ENCODE measurements at regions not wholly inside any gene's neighbourhood (a gene's known extent, or its start where the extent isn't known, plus 50 kb on each side); places are given as distances from the start of the nearest gene placed in this dataset.
"Not testable (repeated sequence)": the region's sequence is repeated elsewhere in the genome, so short reads cannot be mapped to it uniquely, and the experiment has no call there.

GRCh38 chr10:118957443-118957825, 72.1 kb upstream of the NANOS1 start:
- Histone ChIP-seq H3K4me3 (ENCODE audit: low read depth in 1 of 2, low read length in 2 of 2) (no peak overlapping the region), H3K36me3 (ENCODE audit: control insufficient read depth in 1 of 2, insufficient read depth in 2 of 2, low read length in 2 of 2) (no peaks in the 10 kb centered on the region), H3K4me1 (ENCODE audit: control insufficient read depth in 1 of 2, insufficient read depth in 2 of 2, low read length in 2 of 2) (no peaks in the 10 kb centered on the region), H3K27ac (ENCODE audit: low read depth, low read length) (no peak overlapping the region), H3K27me3 (ENCODE audit: control insufficient read depth in 1 of 2, insufficient read depth in 2 of 2, low read length in 2 of 2) (no peaks in the 10 kb centered on the region), H3K9me3 (ENCODE audit: control insufficient read depth in 1 of 2, low read length in 2 of 2) (no peaks in the 10 kb centered on the region), H3K9ac (ENCODE audit: low read depth in 1 of 2, low read length in 2 of 2) (no peak overlapping the region)

- H3K9ac ChIP-seq (ENCODE audit: low read depth in 1 of 2, low read length in 2 of 2), result no peak overlapping the region
- H3K27ac ChIP-seq (ENCODE audit: low read depth, low read length), result no peak overlapping the region
- no peaks in the 10 kb centered on the region for H3K4me1 ChIP-seq (ENCODE audit: control insufficient read depth in 1 of 2, insufficient read depth in 2 of 2, low read length in 2 of 2)
- no peaks in the 10 kb centered on the region for H3K36me3 ChIP-seq (ENCODE audit: control insufficient read depth in 1 of 2, insufficient read depth in 2 of 2, low read length in 2 of 2)
- no peaks in the 10 kb centered on the region for H3K9me3 ChIP-seq (ENCODE audit: control insufficient read depth in 1 of 2, low read length in 2 of 2)
- no peak overlapping the region for H3K4me3 ChIP-seq (ENCODE audit: low read depth in 1 of 2, low read length in 2 of 2)
- H3K27me3 ChIP-seq (ENCODE audit: control insufficient read depth in 1 of 2, insufficient read depth in 2 of 2, low read length in 2 of 2), result no peaks in the 10 kb centered on the region
These were observed 71.5 kb upstream of the NANOS1 start for GRCh38 chr10:118957966-118958365.

- H3K27ac ChIP-seq (ENCODE audit: low read depth, low read length), result no peak overlapping the region
These were observed 71.0 kb upstream of the NANOS1 start for GRCh38 chr10:118958559-118958958.

GRCh38 chr10:118958984-118959925, 70.3 kb upstream of the NANOS1 start:
- no peak overlapping the region for H3K27ac ChIP-seq (ENCODE audit: low read depth, low read length)
- no peak overlapping the region for H3K4me3 ChIP-seq (ENCODE audit: low read depth in 1 of 2, low read length in 2 of 2)
- no peak overlapping the region for H3K9ac ChIP-seq (ENCODE audit: low read depth in 1 of 2, low read length in 2 of 2)

More at GRCh38 chr10:118958559-118958958, 71.0 kb upstream of the NANOS1 start:
- Histone ChIP-seq H3K4me1 (ENCODE audit: control insufficient read depth in 1 of 2, insufficient read depth in 2 of 2, low read length in 2 of 2) (no peaks in the 10 kb centered on the region), H3K9ac (ENCODE audit: low read depth in 1 of 2, low read length in 2 of 2) (no peak overlapping the region), H3K27me3 (ENCODE audit: control insufficient read depth in 1 of 2, insufficient read depth in 2 of 2, low read length in 2 of 2) (no peaks in the 10 kb centered on the region), H3K4me3 (ENCODE audit: low read depth in 1 of 2, low read length in 2 of 2) (no peak overlapping the region), H3K9me3 (ENCODE audit: control insufficient read depth in 1 of 2, low read length in 2 of 2) (no peaks in the 10 kb centered on the region), H3K36me3 (ENCODE audit: control insufficient read depth in 1 of 2, insufficient read depth in 2 of 2, low read length in 2 of 2) (no peaks in the 10 kb centered on the region)

GRCh38 chr10:118960157-118961090, 69.1 kb upstream of the NANOS1 start:
- Histone ChIP-seq H3K36me3 (ENCODE audit: control insufficient read depth in 1 of 2, insufficient read depth in 2 of 2, low read length in 2 of 2) (no peaks in the 10 kb centered on the region), H3K27ac (ENCODE audit: low read depth, low read length) (no peak overlapping the region), H3K27me3 (ENCODE audit: control insufficient read depth in 1 of 2, insufficient read depth in 2 of 2, low read length in 2 of 2) (no peaks in the 10 kb centered on the region), H3K9me3 (ENCODE audit: control insufficient read depth in 1 of 2, low read length in 2 of 2) (no peaks in the 10 kb centered on the region), H3K9ac (ENCODE audit: low read depth in 1 of 2, low read length in 2 of 2) (no peak overlapping the region), H3K4me1 (ENCODE audit: control insufficient read depth in 1 of 2, insufficient read depth in 2 of 2, low read length in 2 of 2) (no peaks in the 10 kb centered on the region), H3K4me3 (ENCODE audit: low read depth in 1 of 2, low read length in 2 of 2) (no peak overlapping the region)

More at GRCh38 chr10:118958984-118959925, 70.3 kb upstream of the NANOS1 start:
- Histone ChIP-seq H3K27me3 (ENCODE audit: control insufficient read depth in 1 of 2, insufficient read depth in 2 of 2, low read length in 2 of 2) (no peaks in the 10 kb centered on the region), H3K36me3 (ENCODE audit: control insufficient read depth in 1 of 2, insufficient read depth in 2 of 2, low read length in 2 of 2) (no peaks in the 10 kb centered on the region), H3K4me1 (ENCODE audit: control insufficient read depth in 1 of 2, insufficient read depth in 2 of 2, low read length in 2 of 2) (no peaks in the 10 kb centered on the region), H3K9me3 (ENCODE audit: control insufficient read depth in 1 of 2, low read length in 2 of 2) (no peaks in the 10 kb centered on the region)

GRCh38 chr10:118961436-118961835, 68.1 kb upstream of the NANOS1 start:
- Histone ChIP-seq H3K4me3 (ENCODE audit: low read depth in 1 of 2, low read length in 2 of 2) (no peak overlapping the region), H3K27ac (ENCODE audit: low read depth, low read length) (no peak overlapping the region), H3K27me3 (ENCODE audit: control insufficient read depth in 1 of 2, insufficient read depth in 2 of 2, low read length in 2 of 2) (no peaks in the 10 kb centered on the region), H3K36me3 (ENCODE audit: control insufficient read depth in 1 of 2, insufficient read depth in 2 of 2, low read length in 2 of 2) (no peaks in the 10 kb centered on the region), H3K9me3 (ENCODE audit: control insufficient read depth in 1 of 2, low read length in 2 of 2) (no peaks in the 10 kb centered on the region), H3K4me1 (ENCODE audit: control insufficient read depth in 1 of 2, insufficient read depth in 2 of 2, low read length in 2 of 2) (no peaks in the 10 kb centered on the region), H3K9ac (ENCODE audit: low read depth in 1 of 2, low read length in 2 of 2) (no peak overlapping the region)

GRCh38 chr10:118962331-118962868, 67.1 kb upstream of the NANOS1 start:
- H3K27me3 ChIP-seq (ENCODE audit: control insufficient read depth in 1 of 2, insufficient read depth in 2 of 2, low read length in 2 of 2); H3K27ac ChIP-seq (ENCODE audit: low read depth, low read length); H3K4me3 ChIP-seq (ENCODE audit: low read depth in 1 of 2, low read length in 2 of 2): not testable (repeated sequence)

GRCh38 chr10:118963341-118963740, 66.2 kb upstream of the NANOS1 start:
- H3K27me3 ChIP-seq (ENCODE audit: control insufficient read depth in 1 of 2, insufficient read depth in 2 of 2, low read length in 2 of 2), result no peaks in the 10 kb centered on the region

More at GRCh38 chr10:118962331-118962868, 67.1 kb upstream of the NANOS1 start:
- H3K9ac ChIP-seq (ENCODE audit: low read depth in 1 of 2, low read length in 2 of 2); H3K9me3 ChIP-seq (ENCODE audit: control insufficient read depth in 1 of 2, low read length in 2 of 2); H3K4me1 ChIP-seq (ENCODE audit: control insufficient read depth in 1 of 2, insufficient read depth in 2 of 2, low read length in 2 of 2); H3K36me3 ChIP-seq (ENCODE audit: control insufficient read depth in 1 of 2, insufficient read depth in 2 of 2, low read length in 2 of 2): not testable (repeated sequence)

GRCh38 chr10:118963933-118964332, 65.6 kb upstream of the NANOS1 start:
- Histone ChIP-seq H3K27me3 (ENCODE audit: control insufficient read depth in 1 of 2, insufficient read depth in 2 of 2, low read length in 2 of 2) (no peaks in the 10 kb centered on the region), H3K9me3 (ENCODE audit: control insufficient read depth in 1 of 2, low read length in 2 of 2) (no peaks in the 10 kb centered on the region), H3K4me1 (ENCODE audit: control insufficient read depth in 1 of 2, insufficient read depth in 2 of 2, low read length in 2 of 2) (no peaks in the 10 kb centered on the region), H3K36me3 (ENCODE audit: control insufficient read depth in 1 of 2, insufficient read depth in 2 of 2, low read length in 2 of 2) (no peaks in the 10 kb centered on the region), H3K27ac (ENCODE audit: low read depth, low read length) (no peak overlapping the region), H3K9ac (ENCODE audit: low read depth in 1 of 2, low read length in 2 of 2) (no peak overlapping the region), H3K4me3 (ENCODE audit: low read depth in 1 of 2, low read length in 2 of 2) (no peak overlapping the region)

More at GRCh38 chr10:118963341-118963740, 66.2 kb upstream of the NANOS1 start:
- Histone ChIP-seq H3K4me1 (ENCODE audit: control insufficient read depth in 1 of 2, insufficient read depth in 2 of 2, low read length in 2 of 2) (no peaks in the 10 kb centered on the region), H3K9me3 (ENCODE audit: control insufficient read depth in 1 of 2, low read length in 2 of 2) (no peaks in the 10 kb centered on the region), H3K36me3 (ENCODE audit: control insufficient read depth in 1 of 2, insufficient read depth in 2 of 2, low read length in 2 of 2) (no peaks in the 10 kb centered on the region), H3K9ac (ENCODE audit: low read depth in 1 of 2, low read length in 2 of 2) (no peak overlapping the region), H3K4me3 (ENCODE audit: low read depth in 1 of 2, low read length in 2 of 2) (no peak overlapping the region), H3K27ac (ENCODE audit: low read depth, low read length) (no peak overlapping the region)

GRCh38 chr10:118964476-118964875, 65.0 kb upstream of the NANOS1 start:
- H3K27ac ChIP-seq (ENCODE audit: low read depth, low read length); H3K36me3 ChIP-seq (ENCODE audit: control insufficient read depth in 1 of 2, insufficient read depth in 2 of 2, low read length in 2 of 2); H3K9me3 ChIP-seq (ENCODE audit: control insufficient read depth in 1 of 2, low read length in 2 of 2); H3K9ac ChIP-seq (ENCODE audit: low read depth in 1 of 2, low read length in 2 of 2); H3K4me3 ChIP-seq (ENCODE audit: low read depth in 1 of 2, low read length in 2 of 2); H3K4me1 ChIP-seq (ENCODE audit: control insufficient read depth in 1 of 2, insufficient read depth in 2 of 2, low read length in 2 of 2); H3K27me3 ChIP-seq (ENCODE audit: control insufficient read depth in 1 of 2, insufficient read depth in 2 of 2, low read length in 2 of 2): not testable (repeated sequence)
